GM12872 (cell line): ENCODE measurements at regions not wholly inside any gene's neighbourhood (a gene's known extent, or its start where the extent isn't known, plus 50 kb on each side); places are given as distances from the start of the nearest gene placed in this dataset.

ENCODE experiments used
- CTCF ChIP-seq: IDR thresholded peaks from 3 replicates; pipeline ENCODE4 v1.5.1; 2011; ENCODE audit warnings: low read depth, mild to moderate bottlenecking, low read length, moderate library complexity; ENCODE audit not compliant: insufficient read depth

GRCh38 chr9:82454509-82455190 is 466.1 kb downstream of the SPATA31D1 start:
- no peak for TF ChIP-seq CTCF

- no peak for TF ChIP-seq CTCF
These were observed 468.1 kb downstream of the SPATA31D1 start for GRCh38 chr9:82456642-82457041.

- no peak for TF ChIP-seq CTCF
These were observed 468.7 kb downstream of the SPATA31D1 start for GRCh38 chr9:82457298-82457697.

GRCh38 chr9:82457891-82458290 is 469.3 kb downstream of the SPATA31D1 start:
- TF ChIP-seq CTCF, result no peak

- no peak for TF ChIP-seq CTCF
These were observed 469.7 kb downstream of the SPATA31D1 start for GRCh38 chr9:82458296-82458695.

GRCh38 chr9:82466616-82467260 is 478.2 kb downstream of the SPATA31D1 start:
- no peak for TF ChIP-seq CTCF

GRCh38 chr9:82467436-82467835 is 478.9 kb downstream of the SPATA31D1 start:
- TF ChIP-seq CTCF, result no peak
